GM18498 (cell line): ENCODE measurements at regions not wholly inside any gene's neighbourhood (a gene's known extent, or its start where the extent isn't known, plus 50 kb on each side); places are given as distances from the start of the nearest gene placed in this dataset.

Source experiments
- ATAC-seq: cut with Tn5 transposase; IDR thresholded peaks from one replicate; pipeline ENCODE4 v1.9.1; 2021; ENCODE audit warnings: mild to moderate bottlenecking, moderate library complexity; ENCODE audit not compliant: unreplicated experiment

GRCh38 chr13:106917673-106918556 is 350.0 kb upstream of the ARGLU1 start:
- ATAC-seq, result peak; percentile 95

GRCh38 chr13:106917024-106917571 is 349.2 kb upstream of the ARGLU1 start:
- ATAC-seq, result no peak

DNA sequence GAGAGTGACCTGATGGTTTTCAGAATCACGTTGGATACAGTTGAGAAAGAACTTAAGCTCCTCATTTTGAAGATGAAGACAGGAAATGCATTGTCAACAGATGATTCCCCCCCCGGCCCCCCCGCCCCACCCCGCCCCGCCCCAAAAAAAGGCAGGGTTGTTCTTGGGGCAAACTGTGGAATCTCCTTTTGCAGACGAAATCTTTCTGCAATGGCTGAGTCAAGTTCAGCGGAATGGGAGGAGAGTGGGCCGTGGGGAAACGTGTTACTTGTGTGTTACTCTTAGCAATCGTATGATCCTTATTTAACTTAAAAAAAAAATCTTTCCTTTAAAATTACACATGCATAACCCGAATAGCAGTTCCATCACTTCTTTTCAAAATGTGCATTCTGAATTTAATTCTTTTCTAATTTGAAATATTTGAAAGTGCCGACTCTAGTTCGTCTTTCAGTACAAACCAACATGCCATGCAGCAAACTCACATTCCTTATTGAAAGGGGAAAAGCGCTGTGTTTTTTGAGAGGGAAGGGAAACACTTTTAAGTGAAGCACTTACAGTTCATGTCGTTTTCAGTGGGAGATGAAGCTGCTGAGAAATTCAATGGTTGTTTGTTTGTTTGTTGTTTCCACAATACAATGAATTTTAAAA is 348.5 kb upstream of the ARGLU1 start:
- no peak for ATAC-seq

GRCh38 chr13:106915146-106915545 is 347.2 kb upstream of the ARGLU1 start:
- ATAC-seq, result no peak

GRCh38 chr13:106911627-106912026 is 343.7 kb upstream of the ARGLU1 start:
- ATAC-seq, result no peak

DNA sequence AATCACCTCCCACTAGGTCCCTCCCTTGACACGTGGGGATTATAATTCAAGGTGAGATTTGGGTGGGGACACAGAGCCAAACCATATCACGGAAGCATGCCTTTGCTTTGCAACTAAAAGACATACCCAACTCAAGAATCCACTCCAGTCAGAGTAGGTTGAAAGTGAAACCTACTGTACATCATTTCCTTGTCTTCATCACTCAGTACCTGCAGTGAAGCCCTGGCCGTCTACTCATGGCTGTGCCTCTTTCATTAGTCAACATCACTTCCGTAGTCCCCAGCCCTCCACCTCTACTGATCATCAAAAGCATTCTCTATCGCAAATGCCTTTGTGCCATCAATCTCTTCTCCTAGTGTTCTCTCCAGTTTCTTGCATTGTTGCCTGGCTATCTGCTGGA is 343.1 kb upstream of the ARGLU1 start:
- no peak for ATAC-seq

DNA sequence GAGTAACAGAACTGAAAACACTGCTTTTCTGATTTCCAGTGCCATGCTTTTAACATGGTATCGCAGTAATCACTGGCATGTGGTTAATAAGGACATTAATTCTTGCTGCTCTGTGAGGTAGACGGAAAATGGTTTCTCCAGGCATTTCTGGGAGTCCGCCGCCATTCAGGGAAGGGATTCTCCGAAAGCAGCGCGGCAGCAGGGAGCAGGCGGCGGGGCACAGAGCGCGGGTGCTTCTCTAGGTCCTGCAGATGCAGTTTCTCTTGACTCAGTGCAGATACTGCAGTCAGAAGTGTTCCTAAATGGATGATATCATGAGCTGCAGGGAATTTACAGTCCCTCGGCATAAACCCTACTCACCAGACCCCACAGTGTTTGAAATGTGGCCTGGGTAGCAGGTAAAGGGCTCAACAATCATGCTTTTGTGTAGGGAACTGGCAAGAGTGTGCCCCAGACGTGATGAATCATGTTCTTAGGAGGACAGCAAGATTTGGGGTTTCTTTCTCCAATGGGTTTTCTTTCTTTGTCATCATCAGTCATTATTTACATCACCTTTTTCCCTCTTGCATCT is 338.6 kb upstream of the ARGLU1 start:
- no peak for ATAC-seq

DNA sequence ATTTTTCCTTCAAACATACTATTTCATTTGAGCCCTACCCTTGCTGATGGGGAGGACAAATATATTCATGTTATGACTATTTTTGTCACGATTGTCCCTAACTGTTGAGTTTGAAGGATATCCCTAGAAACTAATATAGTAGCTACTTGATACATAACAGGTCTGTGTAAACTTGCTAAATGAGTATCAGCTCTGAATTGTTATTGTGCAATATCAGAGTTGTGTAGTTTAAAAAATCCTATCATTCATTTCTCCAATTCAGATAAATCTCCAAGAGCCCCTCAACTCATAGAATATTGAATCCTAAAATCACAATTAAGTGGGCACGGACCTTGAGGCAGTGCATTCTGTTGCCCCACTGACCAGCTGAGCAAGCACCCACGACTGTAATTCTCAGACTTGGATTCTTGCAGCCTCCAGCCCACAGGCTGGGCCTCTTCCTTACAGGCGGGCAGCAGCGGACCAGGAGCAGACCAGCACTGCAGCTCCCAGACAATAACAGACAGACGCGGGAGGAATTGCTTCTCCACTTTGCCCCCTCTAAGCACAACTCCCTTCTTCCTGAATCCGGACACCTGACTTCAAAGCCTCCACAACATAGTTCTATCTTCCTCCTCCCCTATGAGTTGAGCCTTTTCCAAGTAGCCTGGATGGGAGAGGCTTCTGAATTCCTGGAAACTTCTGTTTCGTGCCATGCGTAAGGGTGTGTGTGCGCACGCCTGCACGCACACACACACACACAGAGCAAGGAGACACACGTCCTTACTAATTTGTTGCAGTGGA is 337.6 kb upstream of the ARGLU1 start:
- no peak for ATAC-seq

- ATAC-seq, result no peak
These were observed 331.5 kb upstream of the ARGLU1 start for GRCh38 chr13:106899442-106899841.

DNA sequence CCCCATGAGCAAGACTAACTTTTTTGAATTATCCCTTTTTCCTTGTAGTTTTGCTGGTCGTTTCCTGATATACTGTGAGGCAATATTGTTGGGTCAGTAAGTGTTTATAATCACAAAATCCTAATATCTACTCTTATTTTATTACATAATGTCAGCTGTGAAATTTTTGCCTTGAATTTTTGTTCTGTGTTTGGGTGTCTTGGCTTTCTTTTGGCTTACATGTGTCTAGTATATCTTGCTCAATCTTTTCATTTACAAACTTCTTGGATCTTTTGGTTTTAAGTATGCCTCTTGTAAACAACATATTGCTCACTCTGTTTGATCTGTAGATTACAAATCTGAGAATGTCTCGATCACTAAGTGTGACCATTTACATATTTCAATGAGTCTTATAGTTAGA is 330.3 kb upstream of the ARGLU1 start:
- no peak for ATAC-seq

GRCh38 chr13:106888148-106888547 is 320.2 kb upstream of the ARGLU1 start:
- no peak for ATAC-seq

DNA sequence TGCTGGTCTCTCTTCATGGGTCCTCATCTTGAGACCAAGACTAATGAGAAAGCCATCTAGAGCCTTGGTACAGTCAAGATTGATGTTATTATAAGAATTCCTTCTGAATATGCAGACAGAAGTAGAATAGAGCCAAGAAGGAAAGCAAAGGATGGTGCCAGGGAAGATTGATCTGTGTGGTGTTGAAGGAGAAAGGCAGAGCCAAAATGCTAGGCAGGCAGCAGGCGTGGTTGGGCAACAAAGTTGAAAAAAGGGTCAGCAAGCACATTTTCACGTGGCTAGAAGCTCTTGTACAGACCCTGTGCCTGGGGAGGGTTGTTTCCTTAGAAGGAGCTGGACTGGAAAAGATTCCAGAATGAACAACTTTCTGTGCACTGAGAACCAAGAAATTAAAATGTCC is 319.7 kb upstream of the ARGLU1 start:
- no peak for ATAC-seq

GRCh38 chr13:106883976-106884375 is 316.0 kb upstream of the ARGLU1 start:
- ATAC-seq, result no peak

DNA sequence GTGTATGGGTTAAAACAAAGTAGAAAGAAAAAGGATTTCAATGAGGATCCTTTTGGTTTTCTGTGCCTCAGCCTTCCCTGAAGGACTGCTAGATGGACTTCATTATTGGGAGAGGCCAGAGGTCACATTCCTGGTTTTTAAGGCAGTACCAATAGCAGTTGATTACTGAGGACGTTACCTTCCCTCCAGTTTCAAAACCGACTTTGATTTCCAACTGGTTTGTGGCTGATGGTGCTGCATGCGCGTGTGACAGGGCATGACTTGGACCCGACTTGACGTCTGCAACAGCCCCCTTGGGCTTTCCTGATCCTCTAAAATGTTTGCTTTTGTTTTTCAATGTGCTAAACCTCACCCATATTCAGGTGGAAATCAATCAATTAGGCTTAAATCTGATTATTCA is 314.3 kb upstream of the ARGLU1 start:
- ATAC-seq, result no peak

DNA sequence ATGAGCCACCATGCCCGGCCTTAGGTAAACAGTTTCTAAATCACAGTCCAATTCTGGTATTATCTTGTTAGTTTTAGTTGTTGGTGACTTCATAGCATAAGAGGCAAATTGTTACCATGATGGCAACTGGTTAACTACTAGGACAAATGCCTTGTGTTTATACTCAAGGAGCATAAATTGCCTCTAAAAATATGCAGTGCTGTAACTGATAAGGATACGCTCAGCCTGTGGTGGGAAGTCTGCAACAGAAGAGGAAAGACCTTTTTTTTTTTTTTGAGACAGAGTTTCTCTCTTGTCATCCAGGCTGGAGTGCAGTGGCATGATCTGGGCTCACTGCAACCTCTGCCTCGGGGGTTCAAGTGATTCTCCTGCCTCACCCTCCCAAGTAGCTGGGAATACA is 311.9 kb upstream of the ARGLU1 start:
- no peak for ATAC-seq

- no peak for ATAC-seq
These were observed 306.4 kb upstream of the ARGLU1 start for GRCh38 chr13:106874323-106874722.

DNA sequence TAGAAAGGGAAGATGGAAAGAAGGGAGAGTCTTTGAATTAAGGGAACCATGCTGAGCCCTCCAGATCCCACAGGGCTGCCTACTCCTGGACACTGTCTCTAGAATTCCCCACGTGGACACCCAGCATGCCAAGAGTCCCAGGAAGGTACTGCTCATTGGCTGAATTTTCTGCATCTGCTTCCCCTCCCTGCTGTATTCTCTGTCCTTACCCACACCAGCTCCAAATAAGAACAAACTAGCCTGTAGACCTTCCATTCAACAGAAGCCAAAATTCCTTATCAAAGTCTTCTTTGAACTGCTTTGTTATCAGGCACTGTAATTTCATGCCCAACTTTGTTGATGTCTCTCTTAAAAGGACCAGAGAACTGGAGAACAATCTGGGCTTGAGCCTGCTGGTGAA is 305.9 kb upstream of the ARGLU1 start:
- ATAC-seq, result no peak

DNA sequence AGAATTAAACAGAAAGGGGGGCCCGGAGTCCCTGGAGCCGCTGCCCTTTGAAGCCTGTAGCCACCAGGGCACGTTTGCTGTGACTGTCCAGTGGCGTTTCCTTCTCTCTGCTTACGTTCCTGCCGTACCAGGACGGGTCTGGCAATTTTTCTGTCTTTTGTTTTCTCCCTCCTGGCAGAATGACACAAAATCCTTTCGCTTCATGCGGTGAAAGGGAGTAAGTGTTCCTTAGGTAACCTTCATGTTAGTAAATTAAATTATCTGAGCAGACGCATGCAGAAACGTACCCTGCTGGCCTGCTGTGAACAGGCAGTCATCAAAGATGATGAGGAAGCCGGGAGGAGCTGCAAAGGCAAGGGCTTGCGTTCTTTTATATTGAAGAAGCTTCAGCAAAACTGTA is 299.3 kb upstream of the ARGLU1 start:
- ATAC-seq, result no peak

DNA sequence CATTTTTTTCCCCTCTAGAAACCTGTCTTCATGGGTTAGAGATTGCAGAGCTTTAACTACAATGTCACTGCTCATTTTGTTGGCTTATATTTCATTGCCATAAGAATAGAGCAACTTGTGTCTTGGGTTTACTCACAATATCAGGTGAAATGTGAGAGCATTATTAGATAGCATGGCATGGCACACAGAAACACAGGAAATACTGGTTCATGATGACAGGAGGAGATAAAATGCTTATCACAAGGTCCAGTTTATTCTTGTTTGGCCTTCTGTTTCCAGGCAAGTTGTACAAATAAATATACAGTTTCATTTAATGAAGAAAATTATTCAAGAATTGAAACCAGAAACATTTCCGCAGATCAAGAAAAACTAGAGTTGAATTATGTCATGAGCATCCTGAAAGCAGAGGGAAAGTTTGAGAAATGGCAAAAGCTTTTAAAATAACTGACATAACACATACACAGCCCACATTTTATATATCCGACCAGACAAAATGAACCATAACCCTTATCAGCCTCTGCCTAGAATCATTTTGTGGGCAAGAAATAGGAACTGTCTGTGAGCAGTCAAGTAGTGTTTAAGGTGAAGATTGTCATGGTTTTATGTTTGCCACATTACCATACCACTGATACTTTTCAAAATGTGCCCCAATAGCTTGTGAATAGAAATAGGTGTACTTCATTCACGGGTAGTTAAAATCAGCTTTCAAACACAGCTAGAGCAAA is 297.9 kb upstream of the ARGLU1 start:
- no peak for ATAC-seq

- ATAC-seq, result no peak
These were observed 291.6 kb upstream of the ARGLU1 start for GRCh38 chr13:106859533-106859904.
